ENCODE measurements at regions not wholly inside any gene's neighbourhood (a gene's known extent, or its start where the extent isn't known, plus 50 kb on each side); places are given as distances from the start of the nearest gene placed in this dataset.

DNA sequence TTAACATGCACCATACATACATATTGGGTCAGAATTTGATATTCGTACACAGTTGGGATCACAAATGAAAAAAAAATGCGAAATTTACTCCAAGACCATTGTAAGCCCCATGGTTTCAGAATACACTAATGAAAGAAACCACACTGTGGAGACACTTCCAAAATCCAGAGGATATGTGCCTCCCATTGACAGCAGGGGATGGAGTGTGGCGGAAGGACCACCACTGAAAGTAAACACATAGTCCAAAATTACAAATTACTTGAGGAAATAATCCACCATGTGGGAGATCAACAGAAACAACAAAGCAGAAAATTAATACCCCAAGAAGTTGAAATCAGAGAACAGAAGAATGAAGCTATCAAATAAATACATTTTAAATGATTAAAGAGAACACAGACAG, 291.6 kb upstream of the PAPPA start:
- H3K4me3 ChIP-seq, result no peak overlapping the region
- H3K27me3 ChIP-seq (replicated peaks; ENCODE audit: insufficient read depth), result no peaks in the 10 kb centered on the region
- H3K36me3 ChIP-seq (ENCODE audit: low read depth), result no peaks in the 10 kb centered on the region
- H3K9me2 ChIP-seq (ENCODE audit: insufficient read depth), result no peaks in the 10 kb centered on the region
- H3K4me2 ChIP-seq (ENCODE audit: unreplicated experiment), result no peak overlapping the region
- DNase-seq, result no peak
- H3K79me2 ChIP-seq (ENCODE audit: insufficient read depth), result no peaks in the 10 kb centered on the region
- no peak overlapping the region for H2AFZ ChIP-seq
- H3K4me1 ChIP-seq (ENCODE audit: insufficient read depth), result no peaks in the 10 kb centered on the region
- no peak overlapping the region for H3K9ac ChIP-seq
- no peak overlapping the region for H3K27ac ChIP-seq
- no peak for TF ChIP-seq EZH2phosphoT487 (IDR thresholded peaks at IDR 0.05; ENCODE audit: insufficient read depth, low read depth)
- H3K9me3 ChIP-seq (ENCODE audit: low read depth), result no peaks in the 10 kb centered on the region
- H4K20me1 ChIP-seq (ENCODE audit: insufficient read depth), result no peaks in the 10 kb centered on the region
- in situ Hi-C loops (cut with MboI), result no loop called here
- H3F3A ChIP-seq (ENCODE audit: insufficient read depth), result no peaks in the 10 kb centered on the region
- WGBS, 2 experiments (ENCODE audit: low coverage in 1 of 2, low lambda C conversion rate in 2 of 2, missing lambda C conversion rate in 2 of 2), result 94 to 98% methylated on average over 3 of the region's 3 CpGs

- Histone ChIP-seq H4K20me1 (ENCODE audit: insufficient read depth) (no peaks in the 10 kb centered on the region), H3K4me3 (no peak overlapping the region), H3K27me3 (replicated peaks; ENCODE audit: insufficient read depth) (no peaks in the 10 kb centered on the region), H3K27ac (no peak overlapping the region), H3K9me3 (ENCODE audit: low read depth) (no peaks in the 10 kb centered on the region), H3K36me3 (ENCODE audit: low read depth) (no peaks in the 10 kb centered on the region), H3F3A (ENCODE audit: insufficient read depth) (no peaks in the 10 kb centered on the region), H3K9ac (no peak overlapping the region), H2AFZ (no peak overlapping the region), H3K4me2 (ENCODE audit: unreplicated experiment) (no peak overlapping the region), H3K9me2 (ENCODE audit: insufficient read depth) (no peaks in the 10 kb centered on the region), H3K79me2 (ENCODE audit: insufficient read depth) (no peaks in the 10 kb centered on the region), H3K4me1 (ENCODE audit: insufficient read depth) (no peaks in the 10 kb centered on the region)
- in situ Hi-C loops (cut with MboI), result no loop called here
- no peak for TF ChIP-seq EZH2phosphoT487 (IDR thresholded peaks at IDR 0.05; ENCODE audit: insufficient read depth, low read depth)
- TF ChIP-seq EZH2 (IDR thresholded peaks at IDR 0.05; ENCODE audit: insufficient read depth, poor library complexity, severe bottlenecking), result no peak
- no peak for DNase-seq
Measured at GRCh38 chr9:115864581-115864980, 289.0 kb upstream of the PAPPA start.

DNA sequence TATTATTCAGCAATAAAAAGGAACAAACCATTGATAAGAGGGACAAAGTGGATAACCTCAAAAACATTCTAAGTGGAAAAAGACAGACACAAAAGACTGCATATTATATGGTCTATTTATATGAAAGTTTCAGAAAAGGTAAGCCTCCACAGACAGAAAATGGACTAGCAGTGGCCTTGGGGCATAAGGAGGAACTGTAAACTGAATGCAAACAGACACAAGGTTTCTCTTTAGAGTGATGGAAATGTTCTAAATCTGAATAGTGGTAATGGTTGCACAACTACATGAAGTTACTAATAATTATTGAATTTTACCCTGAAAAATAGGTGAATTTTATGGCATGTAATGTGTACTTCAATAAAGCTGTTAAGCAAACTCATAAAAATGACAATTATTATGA, 286.3 kb upstream of the PAPPA start:
- in situ Hi-C loops (cut with MboI), result no loop called here
- Histone ChIP-seq H2AFZ (no peak overlapping the region), H3K4me1 (ENCODE audit: insufficient read depth) (no peaks in the 10 kb centered on the region), H4K20me1 (ENCODE audit: insufficient read depth) (no peaks in the 10 kb centered on the region), H3K36me3 (ENCODE audit: low read depth) (no peaks in the 10 kb centered on the region), H3K9me3 (ENCODE audit: low read depth) (no peaks in the 10 kb centered on the region), H3F3A (ENCODE audit: insufficient read depth) (no peaks in the 10 kb centered on the region), H3K27ac (no peak overlapping the region), H3K9ac (no peak overlapping the region), H3K4me2 (ENCODE audit: unreplicated experiment) (no peak overlapping the region), H3K27me3 (replicated peaks; ENCODE audit: insufficient read depth) (no peaks in the 10 kb centered on the region), H3K4me3 (no peak overlapping the region), H3K9me2 (ENCODE audit: insufficient read depth) (no peaks in the 10 kb centered on the region), H3K79me2 (ENCODE audit: insufficient read depth) (no peaks in the 10 kb centered on the region)
- no peak for DNase-seq
- TF ChIP-seq EZH2phosphoT487 (IDR thresholded peaks at IDR 0.05; ENCODE audit: insufficient read depth, low read depth) (no peak), EZH2 (IDR thresholded peaks at IDR 0.05; ENCODE audit: insufficient read depth, poor library complexity, severe bottlenecking) (no peak)

GRCh38 chr9:115877852-115878438, 275.6 kb upstream of the PAPPA start:
- Histone ChIP-seq H2AFZ (no peak overlapping the region), H3K4me3 (no peak overlapping the region), H3K9ac (no peak overlapping the region), H3K9me3 (ENCODE audit: low read depth) (no peaks in the 10 kb centered on the region), H3K79me2 (ENCODE audit: insufficient read depth) (no peaks in the 10 kb centered on the region), H3K4me2 (ENCODE audit: unreplicated experiment) (no peak overlapping the region), H3K36me3 (ENCODE audit: low read depth) (no peaks in the 10 kb centered on the region), H3K4me1 (ENCODE audit: insufficient read depth) (0 out of 2 replicates have a peak, but pooled peaks cover 3% of the 10 kb centered on the region), H3K27me3 (replicated peaks; ENCODE audit: insufficient read depth) (no peaks in the 10 kb centered on the region), H3F3A (ENCODE audit: insufficient read depth) (no peaks in the 10 kb centered on the region), H4K20me1 (ENCODE audit: insufficient read depth) (no peaks in the 10 kb centered on the region), H3K9me2 (ENCODE audit: insufficient read depth) (no peaks in the 10 kb centered on the region), H3K27ac (no peak overlapping the region)
- in situ Hi-C loops (cut with MboI), result no loop called here
- no peak for DNase-seq
- TF ChIP-seq EZH2 (IDR thresholded peaks at IDR 0.05; ENCODE audit: insufficient read depth, poor library complexity, severe bottlenecking) (no peak), EZH2phosphoT487 (IDR thresholded peaks at IDR 0.05; ENCODE audit: insufficient read depth, low read depth) (no peak)
- WGBS, 2 experiments (ENCODE audit: low coverage in 1 of 2, low lambda C conversion rate in 2 of 2, missing lambda C conversion rate in 2 of 2), result 93 to 95% methylated on average over 3 of the region's 3 CpGs

DNA sequence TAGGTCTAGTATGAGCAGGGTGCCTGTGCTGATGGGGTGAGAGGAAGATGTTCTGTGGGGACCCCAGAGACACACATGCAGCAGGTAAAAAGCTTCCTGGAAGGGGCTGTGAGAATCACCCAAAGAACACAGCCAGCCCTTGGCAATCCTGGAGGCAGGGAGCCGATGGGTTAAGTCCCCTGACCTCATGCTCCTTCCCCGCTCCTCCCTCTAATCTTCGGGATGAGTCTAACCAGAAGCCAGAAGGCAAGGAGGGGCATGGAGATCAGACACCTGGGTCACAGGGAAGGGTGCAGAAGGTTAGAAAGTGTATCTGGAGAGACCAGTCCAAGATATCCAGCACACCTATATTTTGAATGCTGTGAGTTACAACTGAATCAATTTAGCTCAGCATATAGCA, 274.1 kb upstream of the PAPPA start:
- Histone ChIP-seq H3K9me2 (ENCODE audit: insufficient read depth) (no peaks in the 10 kb centered on the region), H4K20me1 (ENCODE audit: insufficient read depth) (no peaks in the 10 kb centered on the region), H3K9ac (no peak overlapping the region), H2AFZ (no peak overlapping the region), H3K4me2 (ENCODE audit: unreplicated experiment) (no peak overlapping the region), H3K27me3 (replicated peaks; ENCODE audit: insufficient read depth) (no peaks in the 10 kb centered on the region), H3F3A (ENCODE audit: insufficient read depth) (no peaks in the 10 kb centered on the region), H3K9me3 (ENCODE audit: low read depth) (no peaks in the 10 kb centered on the region), H3K27ac (no peak overlapping the region), H3K4me1 (ENCODE audit: insufficient read depth) (0 out of 2 replicates have a peak, but pooled peaks cover 8% of the 10 kb centered on the region), H3K79me2 (ENCODE audit: insufficient read depth) (no peaks in the 10 kb centered on the region), H3K36me3 (ENCODE audit: low read depth) (no peaks in the 10 kb centered on the region), H3K4me3 (no peak overlapping the region)
- in situ Hi-C loops (cut with MboI), result no loop called here
- WGBS, 2 experiments (ENCODE audit: low coverage in 1 of 2, low lambda C conversion rate in 2 of 2, missing lambda C conversion rate in 2 of 2), result 53 to 74% methylated on average over 3 of the region's 3 CpGs
- TF ChIP-seq EZH2phosphoT487 (IDR thresholded peaks at IDR 0.05; ENCODE audit: insufficient read depth, low read depth), result no peak
- no peak for DNase-seq
